Smooth muscle cell (in vitro differentiated cells): ENCODE measurements at regions not wholly inside any gene's neighbourhood (a gene's known extent, or its start where the extent isn't known, plus 50 kb on each side); places are given as distances from the start of the nearest gene placed in this dataset.
A peak's percentile ranks its signal among the peaks of the same experiment; 100 is the strongest.
"Not testable (repeated sequence)": the region's sequence is repeated elsewhere in the genome, so short reads cannot be mapped to it uniquely, and the experiment has no call there.

Experiments
- DNase-seq: peaks from one replicate; lab custom pipeline; 2025; ENCODE audit not compliant: unreplicated experiment; lab: John Stamatoyannopoulos, UW
- H2AFZ ChIP-seq: fragments of 200-600 bp; sonication (generic); 2 replicates; pipeline ENCODE4 v1.6.0; 2016; ENCODE audit warnings: antibody characterized with exemption, low read depth, mild to moderate bottlenecking
- H3F3A ChIP-seq: fragments of 200-600 bp; sonication (generic); 2 replicates; pipeline ENCODE4 v1.6.0; 2017; ENCODE audit warnings: antibody characterized with exemption, low read depth
- H3K27ac ChIP-seq: fragments of 200-600 bp; sonication (generic); 2 replicates; pipeline ENCODE4 v1.5.1; 2016; ENCODE audit warnings: low read depth, mild to moderate bottlenecking
- H3K27me3 ChIP-seq: fragments of 200-600 bp; sonication (generic); 2 replicates; pipeline ENCODE4 v1.6.1; 2016; ENCODE audit warnings: low read depth, mild to moderate bottlenecking
- H3K36me3 ChIP-seq: fragments of 200-600 bp; sonication (generic); 2 replicates; pipeline ENCODE4 v1.5.1; 2016; ENCODE audit warnings: low read depth
- H3K4me1 ChIP-seq: fragments of 200-600 bp; sonication (generic); 2 replicates; pipeline ENCODE4 v1.5.1; 2016; ENCODE audit warnings: low read depth
- H3K4me2 ChIP-seq: fragments of 200-600 bp; sonication (generic); 2 replicates; pipeline ENCODE4 v1.6.0; 2016; ENCODE audit warnings: mild to moderate bottlenecking
- H3K4me3 ChIP-seq: fragments of 200-600 bp; sonication (generic); 2 replicates; pipeline ENCODE4 v1.5.1; 2016; ENCODE audit warnings: mild to moderate bottlenecking
- H3K79me2 ChIP-seq: fragments of 200-600 bp; sonication (generic); 2 replicates; pipeline ENCODE4 v1.6.0; 2016; ENCODE audit warnings: low read depth, mild to moderate bottlenecking
- H3K9ac ChIP-seq: fragments of 200-600 bp; sonication (generic); 2 replicates; pipeline ENCODE4 v1.6.0; 2016; ENCODE audit warnings: low read depth
- H3K9me3 ChIP-seq: fragments of 200-600 bp; sonication (generic); replicated peaks from 2 replicates; pipeline ENCODE4 v1.5.1; 2016; ENCODE audit warnings: low read depth
- H4K20me1 ChIP-seq: fragments of 200-600 bp; sonication (generic); 2 replicates; pipeline ENCODE4 v1.6.0; 2016; ENCODE audit warnings: low read depth
- WGBS: methylation state at CpG from one replicate; pipeline ENCODE4 v1.1.7; 2016; ENCODE audit warnings: low lambda C conversion rate; 5-methylcytosine and 5-hydroxymethylcytosine counted together
- TF ChIP-seq, protein P1 (sequence below): fragments of 200-600 bp; sonication (generic); IDR thresholded peaks from 2 replicates; pipeline ENCODE4 v1.5.1; 2017; ENCODE audit warnings: borderline replicate concordance, mild to moderate bottlenecking, antibody characterized with exemption; ENCODE audit not compliant: insufficient read depth, poor library complexity, severe bottlenecking

DNA sequence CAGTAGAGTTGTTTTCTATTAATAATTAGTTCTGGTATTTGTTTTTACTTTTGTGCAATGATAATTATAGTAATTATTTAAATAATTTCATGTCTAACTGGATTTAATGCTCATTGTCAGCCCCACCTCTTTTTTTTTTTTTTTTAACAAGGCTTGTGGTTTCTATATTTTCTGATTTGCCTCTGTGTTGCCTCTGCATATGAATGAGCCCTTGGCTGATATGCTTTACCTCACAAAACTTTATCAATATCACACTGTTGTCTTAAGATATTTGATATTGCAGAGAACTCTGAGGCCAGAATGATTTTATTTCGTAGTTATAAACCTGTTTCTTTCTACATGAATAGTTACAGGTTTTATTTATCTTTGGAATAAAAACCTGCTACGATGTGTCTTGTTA is 116.2 kb upstream of the ATP2B1 start:
- no peaks in the 10 kb centered on the region for H3K9me3 ChIP-seq
- H3F3A ChIP-seq = peaks cover 8% of the 10 kb centered on the region
- H4K20me1 ChIP-seq = no peaks in the 10 kb centered on the region
- H3K27ac ChIP-seq = no peak overlapping the region
- 89% methylated on average over 2 of the region's 2 CpGs for WGBS
- DNase-seq = no peak
- no peak overlapping the region for H2AFZ ChIP-seq
- H3K79me2 ChIP-seq = no peaks in the 10 kb centered on the region
- TF ChIP-seq, protein P1, sequence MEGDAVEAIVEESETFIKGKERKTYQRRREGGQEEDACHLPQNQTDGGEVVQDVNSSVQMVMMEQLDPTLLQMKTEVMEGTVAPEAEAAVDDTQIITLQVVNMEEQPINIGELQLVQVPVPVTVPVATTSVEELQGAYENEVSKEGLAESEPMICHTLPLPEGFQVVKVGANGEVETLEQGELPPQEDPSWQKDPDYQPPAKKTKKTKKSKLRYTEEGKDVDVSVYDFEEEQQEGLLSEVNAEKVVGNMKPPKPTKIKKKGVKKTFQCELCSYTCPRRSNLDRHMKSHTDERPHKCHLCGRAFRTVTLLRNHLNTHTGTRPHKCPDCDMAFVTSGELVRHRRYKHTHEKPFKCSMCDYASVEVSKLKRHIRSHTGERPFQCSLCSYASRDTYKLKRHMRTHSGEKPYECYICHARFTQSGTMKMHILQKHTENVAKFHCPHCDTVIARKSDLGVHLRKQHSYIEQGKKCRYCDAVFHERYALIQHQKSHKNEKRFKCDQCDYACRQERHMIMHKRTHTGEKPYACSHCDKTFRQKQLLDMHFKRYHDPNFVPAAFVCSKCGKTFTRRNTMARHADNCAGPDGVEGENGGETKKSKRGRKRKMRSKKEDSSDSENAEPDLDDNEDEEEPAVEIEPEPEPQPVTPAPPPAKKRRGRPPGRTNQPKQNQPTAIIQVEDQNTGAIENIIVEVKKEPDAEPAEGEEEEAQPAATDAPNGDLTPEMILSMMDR = no peak
- H3K36me3 ChIP-seq = no peaks in the 10 kb centered on the region
- H3K4me3 ChIP-seq = no peak overlapping the region
- no peak overlapping the region for H3K9ac ChIP-seq
- H3K27me3 ChIP-seq = no peaks in the 10 kb centered on the region
- peaks cover 4% of the 10 kb centered on the region for H3K4me1 ChIP-seq
- H3K4me2 ChIP-seq = peak overlapping the region; percentile 0

DNA sequence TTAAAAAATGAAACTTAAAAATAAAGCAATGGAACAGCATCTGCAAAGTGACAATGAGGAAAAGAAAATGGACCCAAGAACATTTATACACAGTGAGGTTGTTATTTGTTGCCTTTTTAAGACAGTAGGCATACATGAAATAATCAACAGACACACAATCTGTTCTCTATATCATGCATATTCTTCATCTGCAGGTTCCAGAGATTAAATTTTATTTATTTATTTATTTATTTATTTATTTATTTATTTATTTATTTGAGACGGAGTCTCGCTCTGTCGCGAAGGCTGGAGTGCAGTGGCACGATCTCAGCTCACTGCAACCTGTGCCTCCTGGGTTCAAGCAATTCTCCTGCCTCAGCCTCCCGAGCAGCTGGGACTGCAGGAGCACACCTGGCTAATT is 114.4 kb upstream of the ATP2B1 start:
- WGBS = over 99% methylated on average over 6 of the region's 6 CpGs
- H4K20me1 ChIP-seq = not testable (repeated sequence)

DNA sequence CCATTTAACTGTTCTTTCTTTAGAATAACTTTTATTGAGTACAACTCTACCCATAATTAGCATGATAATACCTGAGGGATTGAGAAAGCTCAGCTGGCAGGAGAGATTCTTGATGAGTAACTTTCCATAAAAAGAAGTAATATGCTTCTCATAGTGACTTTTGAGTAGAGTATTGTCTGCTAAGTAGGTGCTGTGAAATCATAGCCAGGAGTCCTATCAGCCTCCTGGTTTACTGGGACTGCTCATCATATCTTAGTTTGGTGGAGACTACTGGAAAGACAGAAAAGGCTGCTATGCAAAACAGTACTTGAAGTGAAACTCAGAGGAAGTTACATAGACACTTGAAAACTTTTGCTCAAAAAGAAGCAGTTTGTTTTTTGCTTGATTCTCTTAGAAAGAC is 113.3 kb upstream of the ATP2B1 start:
- TF ChIP-seq, protein P1 = no peak
- Histone ChIP-seq H3K27ac (no peak overlapping the region), H3K4me3 (no peak overlapping the region), H3F3A (peaks cover 8% of the 10 kb centered on the region), H4K20me1 (no peaks in the 10 kb centered on the region), H3K4me1 (peaks cover 4% of the 10 kb centered on the region), H3K36me3 (no peaks in the 10 kb centered on the region), H3K9ac (no peak overlapping the region), H3K27me3 (no peaks in the 10 kb centered on the region), H3K79me2 (no peaks in the 10 kb centered on the region), H2AFZ (no peak overlapping the region), H3K9me3 (no peaks in the 10 kb centered on the region), H3K4me2 (no peak overlapping the region)
- no peak for DNase-seq

More for the DNA sequence above, 114.4 kb upstream of the ATP2B1 start:
- H3K36me3 ChIP-seq, DNase-seq, H3K9ac ChIP-seq, H3K9me3 ChIP-seq, H3K27ac ChIP-seq, H3K79me2 ChIP-seq, H3K27me3 ChIP-seq, H3K4me2 ChIP-seq, H2AFZ ChIP-seq, H3F3A ChIP-seq, H3K4me3 ChIP-seq, H3K4me1 ChIP-seq: not testable (repeated sequence)

- Histone ChIP-seq H3F3A (peaks cover 8% of the 10 kb centered on the region), H2AFZ (no peak overlapping the region), H3K9me3 (no peaks in the 10 kb centered on the region), H3K4me2 (no peak overlapping the region), H3K27me3 (no peaks in the 10 kb centered on the region), H3K4me3 (no peak overlapping the region), H4K20me1 (no peaks in the 10 kb centered on the region), H3K9ac (no peak overlapping the region), H3K27ac (no peak overlapping the region), H3K36me3 (no peaks in the 10 kb centered on the region), H3K79me2 (no peaks in the 10 kb centered on the region), H3K4me1 (no peaks in the 10 kb centered on the region)
- WGBS = 54% methylated on average over 2 of the region's 2 CpGs
- no peak for DNase-seq
- TF ChIP-seq, protein P1 = no peak
Measured at GRCh38 chr12:89817501-89818226, 109.0 kb upstream of the ATP2B1 start.
